ENCODE measurements at regions not wholly inside any gene's neighbourhood (a gene's known extent, or its start where the extent isn't known, plus 50 kb on each side); places are given as distances from the start of the nearest gene placed in this dataset.
A peak's percentile ranks its signal among the peaks of the same experiment; 100 is the strongest.

DNA sequence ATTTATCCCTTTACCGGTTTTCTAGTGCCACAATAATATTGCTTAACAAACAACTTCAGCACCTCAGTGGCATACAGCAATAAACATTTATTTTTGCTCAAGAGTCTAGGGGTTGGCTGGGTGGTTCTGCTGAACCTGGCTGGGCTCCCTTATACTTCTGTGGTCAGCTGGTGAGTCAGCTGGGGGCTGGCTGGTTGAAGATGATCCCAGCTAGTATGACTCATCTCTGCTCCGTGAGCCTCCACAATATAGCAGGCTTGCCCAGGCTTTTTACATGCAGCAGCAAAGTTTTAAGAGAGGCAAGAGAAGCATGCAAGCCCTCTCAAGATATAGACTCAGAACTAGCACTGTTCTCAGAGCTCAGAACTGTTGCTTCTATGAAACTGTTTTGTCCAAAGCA lies 523.5 kb upstream of the CLINT1 start:
- CTCF ChIA-PET, result interaction anchor here (0.9 to 1.6 kb wide), 2 partner anchors 10 to 79 kb away, joined by 3 read pairs; no protein-coding TSS in a partner anchor
- intact Hi-C loops (cut with micrococcal nuclease; ENCODE audit: unreplicated experiment) (no loop called here), in situ Hi-C loops (cut with MboI) (no loop called here)
- Histone ChIP-seq H3K4me1 (ENCODE audit: control insufficient read depth, insufficient read depth, low read length) (no peaks in the 10 kb centered on the region; the same call in 1 of the 2 replicates), H3K79me2 (ENCODE audit: control insufficient read depth, insufficient read depth, low read length) (no peaks in the 10 kb centered on the region), H3K27ac (ENCODE audit: control insufficient read depth, insufficient read depth) (no peak overlapping the region), H3K9ac (ENCODE audit: control insufficient read depth, insufficient read depth, low read length) (no peak overlapping the region), H3K27me3 (replicated peaks in 1 of 2; ENCODE audit: control insufficient read depth in 2 of 2, insufficient read depth in 2 of 2, low read length in 1 of 2) (no peaks in the 10 kb centered on the region), H3K9me3 (replicated peaks; ENCODE audit: control insufficient read depth, insufficient read depth, low read length) (peaks cover 5% of the 10 kb centered on the region; the same call in 1 of the 3 replicates), H3K4me3 (no peak overlapping the region), H3K36me3 (ENCODE audit: control insufficient read depth in 2 of 2, insufficient read depth in 2 of 2, low read length in 1 of 2) (no peaks in the 10 kb centered on the region), H4K20me1 (ENCODE audit: control insufficient read depth, insufficient read depth) (no peaks in the 10 kb centered on the region), H3K4me2 (ENCODE audit: control insufficient read depth, insufficient read depth) (no peak overlapping the region), H2AFZ (ENCODE audit: control insufficient read depth, low read depth, low read length) (no peak overlapping the region)
- no TSS peak for BruUV-seq (replicated peaks)
- ATAC-seq, result peak; percentile 98
- POLR2A ChIA-PET, result interaction anchor here (0.6 to 1.1 kb wide), 2 partner anchors 9 to 12 kb away, joined by 3 read pairs; no protein-coding TSS in a partner anchor
- SMC1A ChIA-PET (ENCODE audit: uncharacterized antibody, unreplicated experiment), result interaction anchor here (1.0 to 2.2 kb wide), 8 partner anchors 9 to 87 kb away, joined by 3 to 8 read pairs (median 4); no protein-coding TSS in a partner anchor
- FAIRE-seq, result no peak
- RAD21 ChIA-PET (ENCODE audit: unreplicated experiment), result interaction anchor here (1.6 kb wide), 1 partner anchor 29 kb away, joined by 5 read pairs; no protein-coding TSS in a partner anchor
- WGBS (ENCODE audit: insufficient coverage, insufficient replicate concordance, low lambda C conversion rate, missing lambda C conversion rate), result 19% methylated on average over 2 of the region's 2 CpGs
- no peak for DNase-seq (ENCODE audit: low read depth, low spot score)
- TF ChIP-seq LARP7 (IDR thresholded peaks at IDR 0.05) (no peak), ZZZ3 (IDR thresholded peaks at IDR 0.05; ENCODE audit: control insufficient read depth, insufficient read length, low read depth) (no peak), DPF2 (IDR thresholded peaks at IDR 0.05) (0 out of 2 replicates have a peak, but pooled peaks have one; percentile 38), CEBPZ (IDR thresholded peaks at IDR 0.05; ENCODE audit: low read depth, low read length) (no peak), ATF7 (IDR thresholded peaks at IDR 0.05; ENCODE audit: low read depth) (0 out of 2 replicates have a peak, but pooled peaks have one; percentile 28), NFYB (IDR thresholded peaks at IDR 0.05; ENCODE audit: insufficient read depth, low read depth, low read length) (no peak), ATF2 (IDR thresholded peaks at IDR 0.05; ENCODE audit: low read length) (0 out of 2 replicates have a peak, but pooled peaks have one; percentile 22), HDAC2 (IDR thresholded peaks at IDR 0.05) (no peak), NFIC (IDR thresholded peaks at IDR 0.05; ENCODE audit: low read depth, low read length) (no peak), RUNX3 (IDR thresholded peaks at IDR 0.05; ENCODE audit: low read length) (peak; percentile 78), PAX8 (IDR thresholded peaks at IDR 0.05) (no peak), SMAD5 (IDR thresholded peaks at IDR 0.05; ENCODE audit: low read depth) (no peak), SUZ12 (IDR thresholded peaks at IDR 0.05; ENCODE audit: unreplicated experiment) (no peak), FOS (IDR thresholded peaks at IDR 0.05; ENCODE audit: borderline replicate concordance, extremely low read depth, insufficient read length) (no peak), ZNF592 (IDR thresholded peaks at IDR 0.05) (no peak)
- TF ChIP-seq, protein P1, sequence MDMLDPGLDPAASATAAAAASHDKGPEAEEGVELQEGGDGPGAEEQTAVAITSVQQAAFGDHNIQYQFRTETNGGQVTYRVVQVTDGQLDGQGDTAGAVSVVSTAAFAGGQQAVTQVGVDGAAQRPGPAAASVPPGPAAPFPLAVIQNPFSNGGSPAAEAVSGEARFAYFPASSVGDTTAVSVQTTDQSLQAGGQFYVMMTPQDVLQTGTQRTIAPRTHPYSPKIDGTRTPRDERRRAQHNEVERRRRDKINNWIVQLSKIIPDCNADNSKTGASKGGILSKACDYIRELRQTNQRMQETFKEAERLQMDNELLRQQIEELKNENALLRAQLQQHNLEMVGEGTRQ (IDR thresholded peaks at IDR 0.05; ENCODE audit: borderline replicate concordance, low read depth, low read length), result no peak
